AG04450 (cell line): ENCODE measurements at regions not wholly inside any gene's neighbourhood (a gene's known extent, or its start where the extent isn't known, plus 50 kb on each side); places are given as distances from the start of the nearest gene placed in this dataset.

Source experiments
- CTCF ChIA-PET: fragments of 300-600, 350-600 bp; formaldehyde crosslinking; extraction: SDS; loops from one replicate; lab custom pipeline; 2022; ENCODE audit warnings: antibody characterized with exemption, inconsistent platforms; lab: Charles Lee
- POLR2A ChIA-PET: fragments of 350-600 bp; formaldehyde crosslinking; extraction: SDS; loops from one replicate; lab custom pipeline; 2021; ENCODE audit warnings: antibody characterized with exemption, inconsistent platforms; lab: Yijun Ruan, JAX
- DNase-seq: peaks from one replicate; pipeline ENCODE4 v3.0.0-alpha.2; 2011; ENCODE audit warnings: low read depth, low spot score
- H3K27ac ChIP-seq: one replicate; pipeline ENCODE4 v1.5.1; 2012; ENCODE audit warnings: low read depth, low read length, control low read depth
- H3K27me3 ChIP-seq: one replicate; pipeline ENCODE4 v1.6.0; 2012; ENCODE audit warnings: low read length; ENCODE audit not compliant: control insufficient read depth, insufficient read depth
- H3K4me3 ChIP-seq: 2 replicates; pipeline ENCODE4 v1.5.1; 2011; ENCODE audit warnings: mild to moderate bottlenecking, low read depth, low read length, control low read depth
- H3K9me3 ChIP-seq: 2 replicates; pipeline ENCODE4 v1.5.1; 2012; ENCODE audit warnings: low read length; ENCODE audit not compliant: control insufficient read depth, insufficient read depth
- CTCF ChIP-seq: IDR thresholded peaks from 2 replicates; pipeline ENCODE4 v1.5.1; 2011; ENCODE audit warnings: low read depth, low read length, control low read depth, inconsistent platforms

DNA sequence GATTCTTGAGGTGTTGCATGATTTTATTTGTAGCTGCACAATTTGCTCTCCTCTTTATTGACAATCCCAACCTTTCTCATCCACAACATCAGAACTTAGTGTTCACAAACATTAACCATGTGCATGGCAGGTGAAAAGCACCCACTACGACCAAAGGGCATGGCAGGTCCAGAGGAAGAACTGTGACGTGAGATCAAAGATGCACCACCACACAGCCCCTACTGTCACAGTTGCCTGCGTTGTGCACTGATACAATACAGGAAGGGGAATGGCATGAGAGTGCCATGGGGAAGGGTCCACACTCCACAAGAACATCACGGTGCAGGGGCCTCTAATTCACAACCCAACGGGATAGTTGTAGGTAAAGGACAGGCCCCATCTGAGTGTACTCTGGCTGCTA, 217.1 kb upstream of the PFKP start:
- POLR2A ChIA-PET: no interaction called here
- H3K9me3 ChIP-seq: no peaks in the 10 kb centered on the region; the same call in 1 of the 2 replicates
- no peak overlapping the region for H3K4me3 ChIP-seq
- no peak overlapping the region for H3K27ac ChIP-seq
- no peak for TF ChIP-seq CTCF
- CTCF ChIA-PET: no interaction called here
- no peaks in the 10 kb centered on the region for H3K27me3 ChIP-seq
- DNase-seq: no peak

DNA sequence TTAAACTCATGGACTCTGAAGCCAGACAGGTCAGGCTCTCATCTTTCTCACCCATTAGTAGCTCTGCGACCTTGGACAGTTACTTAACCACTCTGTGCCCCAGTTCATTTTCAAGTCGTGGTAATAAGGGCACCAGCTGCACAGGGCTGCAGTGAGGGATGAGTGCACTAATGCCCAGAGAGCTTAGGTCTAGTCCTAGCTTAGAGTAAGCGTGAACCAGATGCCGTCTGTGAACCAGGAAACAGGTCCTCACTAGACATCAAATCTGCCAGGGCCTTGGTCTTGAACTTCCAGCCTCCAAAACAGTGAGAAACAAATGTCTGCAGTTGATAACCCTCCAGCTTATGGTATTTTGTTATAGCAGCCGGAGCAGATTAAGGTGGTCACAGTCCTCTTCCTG, 222.4 kb upstream of the PFKP start:
- ChIA-PET CTCF (no interaction called here), POLR2A (no interaction called here)
- no peak for DNase-seq
- no peaks in the 10 kb centered on the region for H3K27me3 ChIP-seq
- no peak for TF ChIP-seq CTCF
- H3K27ac ChIP-seq: no peak overlapping the region
- H3K4me3 ChIP-seq: no peak overlapping the region
- no peaks in the 10 kb centered on the region for H3K9me3 ChIP-seq

DNA sequence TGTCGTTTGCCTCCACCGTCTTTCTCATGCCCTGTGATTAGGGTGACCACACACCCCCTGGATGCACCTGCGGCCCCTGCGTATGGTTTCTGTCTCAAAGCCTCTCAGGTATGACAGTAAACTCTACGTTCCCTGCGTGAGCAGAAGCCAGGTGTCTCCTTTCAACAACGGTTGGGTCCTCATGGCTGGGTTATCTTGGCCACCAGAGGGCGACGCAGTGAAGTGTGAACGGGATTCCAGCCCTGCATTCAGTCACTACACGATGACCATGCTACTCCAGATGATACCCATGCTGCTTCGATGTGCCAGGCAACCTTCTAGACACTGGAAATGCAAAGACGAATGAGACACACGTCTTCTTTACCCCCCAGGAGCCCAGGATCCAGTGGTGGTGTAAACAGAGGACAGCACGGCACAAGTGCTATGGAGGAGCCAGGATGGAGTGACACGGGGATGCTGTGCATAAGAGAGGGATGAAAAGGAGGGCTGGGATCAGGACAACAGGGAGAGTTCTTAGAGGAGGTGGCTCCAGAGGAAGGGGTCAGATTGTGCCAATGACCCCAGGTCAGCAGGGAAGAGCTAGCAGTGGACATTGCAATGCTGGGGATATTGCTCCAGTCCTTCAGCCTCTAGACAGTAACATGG, 228.1 kb upstream of the PFKP start:
- ChIA-PET POLR2A (no interaction called here), CTCF (interaction anchor here (0.6 to 2.5 kb wide), 5 partner anchors 139 to 206 kb away, joined by 3 to 18 read pairs (median 4); no protein-coding TSS in a partner anchor)
- peak; percentile 49 for TF ChIP-seq CTCF
- Histone ChIP-seq H3K27me3 (no peaks in the 10 kb centered on the region), H3K9me3 (peaks cover 5% of the 10 kb centered on the region), H3K27ac (no peak overlapping the region), H3K4me3 (no peak overlapping the region)
- no peak for DNase-seq

DNA sequence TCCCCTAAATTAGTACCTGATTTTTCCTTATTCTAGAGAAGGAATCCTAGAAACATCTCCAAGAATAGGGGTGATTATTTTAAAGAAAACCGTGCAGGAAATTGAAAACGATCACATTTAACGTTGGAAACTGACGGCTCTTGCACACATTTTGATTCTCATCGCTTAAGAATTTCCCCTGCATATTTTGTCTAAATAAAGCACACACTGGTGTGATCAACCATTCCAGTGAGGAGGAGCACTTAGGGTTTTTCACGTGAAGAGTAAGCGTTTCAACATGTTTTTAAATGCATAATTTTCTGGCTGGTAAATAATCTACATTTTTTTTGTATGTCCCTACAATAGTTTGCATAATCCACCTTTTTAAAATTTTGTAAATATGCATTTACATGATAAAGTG, 229.7 kb upstream of the PFKP start:
- no peak overlapping the region for H3K4me3 ChIP-seq
- H3K9me3 ChIP-seq: peaks cover 5% of the 10 kb centered on the region
- H3K27ac ChIP-seq: no peak overlapping the region
- no peak for DNase-seq
- no peaks in the 10 kb centered on the region for H3K27me3 ChIP-seq
- ChIA-PET POLR2A (no interaction called here), CTCF (interaction anchor here (2.5 kb wide), 1 partner anchor 206 kb away, joined by 18 read pairs; no protein-coding TSS in a partner anchor)
- TF ChIP-seq CTCF: no peak

- ChIA-PET POLR2A (no interaction called here), CTCF (interaction anchor here (2.5 kb wide), 1 partner anchor 206 kb away, joined by 18 read pairs; no protein-coding TSS in a partner anchor)
- H3K4me3 ChIP-seq: no peak overlapping the region
- no peak for TF ChIP-seq CTCF
- H3K27me3 ChIP-seq: no peaks in the 10 kb centered on the region
- no peak for DNase-seq
- peaks cover 5% of the 10 kb centered on the region for H3K9me3 ChIP-seq
- H3K27ac ChIP-seq: no peak overlapping the region
These were observed 230.3 kb upstream of the PFKP start for GRCh38 chr10:2836921-2837662.
